HEK293 (cell line): ENCODE measurements at regions not wholly inside any gene's neighbourhood (a gene's known extent, or its start where the extent isn't known, plus 50 kb on each side); places are given as distances from the start of the nearest gene placed in this dataset.

Experiments
- CTCF ChIA-PET: fragments of 350-600 bp; formaldehyde crosslinking; extraction: SDS; loops from one replicate; lab custom pipeline; 2021; ENCODE audit warnings: antibody characterized with exemption; lab: Yijun Ruan, JAX
- POLR2A ChIA-PET: fragments of 300-600 bp; formaldehyde crosslinking; extraction: SDS; loops from one replicate; lab custom pipeline; 2020; ENCODE audit warnings: antibody characterized with exemption, inconsistent platforms; lab: Yijun Ruan, JAX
- H3K27ac ChIP-seq: fragments of 200-500 bp; sonication (Bioruptor generic); 2 replicates; pipeline ENCODE4 v1.5.1; 2014; ENCODE audit warnings: low read depth, low read length, control low read depth, inconsistent platforms; ENCODE audit errors: extremely low read depth
- H3K36me3 ChIP-seq, 2 experiments: fragments of 200-500 bp in 1 of 2; sonication (Bioruptor generic) in 1 of 2; 1 replicate in 1 of 2; 2 replicates in 1 of 2; pipeline ENCODE4 v1.5.1; 2014 to 2017; ENCODE audit warnings: inconsistent platforms in 2 of 2, low read length in 2 of 2; ENCODE audit not compliant: control insufficient read depth in 2 of 2, insufficient read depth in 1 of 2
- H3K4me1 ChIP-seq: fragments of 200-500 bp; sonication (Bioruptor generic); 2 replicates; pipeline ENCODE4 v1.5.1; 2014; ENCODE audit warnings: mild to moderate bottlenecking, low read length, inconsistent platforms; ENCODE audit not compliant: control insufficient read depth, insufficient read depth
- H3K4me3 ChIP-seq: 2 replicates; pipeline ENCODE4 v1.5.1; 2011; ENCODE audit warnings: low read depth, mild to moderate bottlenecking, control low read depth, low read length, moderate library complexity
- H3K9me3 ChIP-seq: fragments of 200-500 bp; sonication (Bioruptor generic); 2 replicates; pipeline ENCODE4 v1.5.1; 2014; ENCODE audit warnings: low read depth, low read length, inconsistent platforms; ENCODE audit not compliant: control insufficient read depth, insufficient read depth
- GFI1B ChIP-seq: fragments of 450-650 bp; formaldehyde crosslinking; IDR thresholded peaks from 2 replicates; pipeline ENCODE4 v1.5.1; 2016; ENCODE audit warnings: missing biosample characterization, missing genetic modification characterization
- HOXA7 ChIP-seq: sonication (generic); formaldehyde crosslinking; IDR thresholded peaks from 2 replicates; pipeline ENCODE4 v1.8.1; 2022; ENCODE audit warnings: missing genetic modification reagents, borderline replicate concordance
- HOXD13 ChIP-seq: sonication (generic); formaldehyde crosslinking; IDR thresholded peaks from 2 replicates; pipeline ENCODE4 v1.8.0; 2022; ENCODE audit warnings: missing genetic modification reagents, borderline replicate concordance
- KLF17 ChIP-seq: fragments of 450-650 bp; formaldehyde crosslinking; IDR thresholded peaks from 2 replicates; pipeline ENCODE4 v1.5.1; 2016; ENCODE audit warnings: missing biosample characterization, missing genetic modification characterization
- OSR2 ChIP-seq: fragments of 450-650 bp; formaldehyde crosslinking; IDR thresholded peaks from 2 replicates; pipeline ENCODE4 v1.5.1; 2016; ENCODE audit warnings: missing biosample characterization, missing genetic modification characterization
- SETDB1 ChIP-seq: IDR thresholded peaks from one replicate; pipeline ENCODE4 v1.6.1; 2017; ENCODE audit warnings: mild to moderate bottlenecking, low read length, moderate library complexity, mixed read lengths; ENCODE audit not compliant: insufficient read length
- SP3 ChIP-seq: fragments of 450-650 bp; formaldehyde crosslinking; IDR thresholded peaks from 2 replicates; pipeline ENCODE4 v1.5.1; 2016; ENCODE audit warnings: missing biosample characterization, missing genetic modification characterization
- YY1 ChIP-seq: fragments of 450-650 bp; formaldehyde crosslinking; IDR thresholded peaks from 2 replicates; pipeline ENCODE4 v1.5.1; 2018; ENCODE audit warnings: missing biosample characterization, missing genetic modification characterization
- ZBTB48 ChIP-seq: fragments of 450-650 bp; formaldehyde crosslinking; IDR thresholded peaks from 2 replicates; pipeline ENCODE4 v1.5.1; 2016; ENCODE audit warnings: missing biosample characterization, missing genetic modification characterization
- ZNF112 ChIP-seq: fragments of 450-650 bp; formaldehyde crosslinking; IDR thresholded peaks from 2 replicates; pipeline ENCODE4 v1.5.0; 2017; ENCODE audit warnings: missing biosample characterization, missing genetic modification characterization
- ZNF140 ChIP-seq: fragments of 450-650 bp; formaldehyde crosslinking; IDR thresholded peaks from 2 replicates; pipeline ENCODE4 v1.5.1; 2016; ENCODE audit warnings: missing biosample characterization, missing genetic modification characterization
- ZNF175 ChIP-seq: fragments of 450-650 bp; formaldehyde crosslinking; IDR thresholded peaks from 2 replicates; pipeline ENCODE4 v1.5.1; 2016; ENCODE audit warnings: missing biosample characterization, missing genetic modification characterization
- ZNF184 ChIP-seq: fragments of 450-650 bp; IDR thresholded peaks from 2 replicates; pipeline ENCODE4 v1.5.1; 2018; ENCODE audit warnings: missing biosample characterization, mild to moderate bottlenecking, missing genetic modification characterization
- ZNF26 ChIP-seq: fragments of 450-650 bp; formaldehyde crosslinking; IDR thresholded peaks from 2 replicates; pipeline ENCODE4 v1.5.1; 2016; ENCODE audit warnings: missing biosample characterization, missing genetic modification characterization
- ZNF398 ChIP-seq: fragments of 450-650 bp; formaldehyde crosslinking; IDR thresholded peaks from 2 replicates; pipeline ENCODE4 v1.5.1; 2017; ENCODE audit warnings: missing biosample characterization, missing genetic modification characterization
- ZNF449 ChIP-seq: fragments of 450-650 bp; formaldehyde crosslinking; IDR thresholded peaks from 2 replicates; pipeline ENCODE4 v1.5.1; 2017; ENCODE audit warnings: missing biosample characterization, mild to moderate bottlenecking, missing genetic modification characterization, moderate library complexity
- ZNF580 ChIP-seq: fragments of 450-650 bp; formaldehyde crosslinking; IDR thresholded peaks from 2 replicates; pipeline ENCODE4 v1.5.1; 2016; ENCODE audit warnings: missing biosample characterization, missing genetic modification characterization
- ZNF658 ChIP-seq: fragments of 450-650 bp; formaldehyde crosslinking; IDR thresholded peaks from 2 replicates; pipeline ENCODE4; 2016; ENCODE audit warnings: missing biosample characterization, missing genetic modification characterization

- TF ChIP-seq ZNF112 (tag by site-specific recombination), result no peak
- Histone ChIP-seq H3K4me1 (no peaks in the 10 kb centered on the region), H3K9me3 (no peaks in the 10 kb centered on the region), H3K27ac (no peak overlapping the region), H3K36me3 (no peaks in the 10 kb centered on the region), H3K4me3 (no peak overlapping the region)
- POLR2A ChIA-PET, result no interaction called here
- CTCF ChIA-PET, result no interaction called here
Measured at GRCh38 chr20:11761497-11761896, 156.2 kb upstream of the BTBD3 start.

GRCh38 chr20:11766961-11767360, 150.7 kb upstream of the BTBD3 start:
- POLR2A ChIA-PET, result no interaction called here
- no peaks in the 10 kb centered on the region for H3K9me3 ChIP-seq
- CTCF ChIA-PET, result no interaction called here
- H3K4me3 ChIP-seq, result no peak overlapping the region
- no peaks in the 10 kb centered on the region for H3K36me3 ChIP-seq
- no peak overlapping the region for H3K27ac ChIP-seq
- H3K4me1 ChIP-seq, result no peaks in the 10 kb centered on the region
- no peak for TF ChIP-seq YY1 (tag by site-specific recombination)
- no peak for TF ChIP-seq ZNF140 (tag by site-specific recombination)
- TF ChIP-seq ZNF449, result no peak
- TF ChIP-seq SP3, result no peak
- TF ChIP-seq GFI1B (tag by site-specific recombination), result no peak
- no peak for TF ChIP-seq ZNF580 (tag by site-specific recombination)
- TF ChIP-seq ZNF112 (tag by site-specific recombination), result no peak
- no peak for TF ChIP-seq HOXD13 (CRISPR knock-in tag)
- no peak for TF ChIP-seq ZNF658 (tag by site-specific recombination)
- no peak for TF ChIP-seq SETDB1
- no peak for TF ChIP-seq ZNF26 (tag by site-specific recombination)
- TF ChIP-seq ZBTB48, result no peak
- no peak for TF ChIP-seq ZNF184 (tag by site-specific recombination)
- no peak for TF ChIP-seq HOXA7 (CRISPR knock-in tag)
- no peak for TF ChIP-seq ZNF175
- no peak for TF ChIP-seq KLF17 (tag by site-specific recombination)
- no peak for TF ChIP-seq ZNF398 (tag by site-specific recombination)
- no peak for TF ChIP-seq OSR2 (tag by site-specific recombination)
